AG09309 (cell line): ENCODE measurements at regions not wholly inside any gene's neighbourhood (a gene's known extent, or its start where the extent isn't known, plus 50 kb on each side); places are given as distances from the start of the nearest gene placed in this dataset.

Experiments
- DNase-seq: peaks from one replicate; pipeline ENCODE4 v3.0.0-alpha.2; 2010; ENCODE audit warnings: low read depth
- H3K4me3 ChIP-seq: 2 replicates; pipeline ENCODE4 v1.5.1; 2011; ENCODE audit warnings: mild to moderate bottlenecking, low read depth, low read length, moderate library complexity; ENCODE audit not compliant: control insufficient read depth
- TF ChIP-seq, protein P1 (sequence below): IDR thresholded peaks from 2 replicates; pipeline ENCODE4 v1.5.1; 2011; ENCODE audit warnings: mild to moderate bottlenecking, low read depth, low read length, inconsistent platforms; ENCODE audit not compliant: insufficient read depth, control insufficient read depth; ENCODE audit errors: missing control alignments

DNA sequence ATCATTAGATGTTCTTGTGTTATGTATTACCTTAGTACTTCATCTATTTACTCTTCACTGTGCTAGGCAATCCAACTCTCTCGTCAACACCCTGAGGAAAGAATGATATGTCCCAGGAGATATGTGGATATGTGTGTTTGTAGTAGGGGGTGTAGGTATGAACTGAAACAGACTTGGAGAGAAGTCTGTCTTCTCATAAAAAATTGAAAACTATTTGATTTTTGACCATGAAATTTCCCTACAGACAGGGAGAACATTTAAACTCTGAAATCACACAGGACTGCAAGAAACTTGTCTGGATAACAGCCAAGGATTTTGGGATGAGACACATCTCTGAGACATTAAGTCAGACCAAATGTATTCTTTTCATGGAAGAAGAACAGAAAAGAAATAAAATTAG lies 967.0 kb upstream of the FAT3 start:
- TF ChIP-seq, protein P1, sequence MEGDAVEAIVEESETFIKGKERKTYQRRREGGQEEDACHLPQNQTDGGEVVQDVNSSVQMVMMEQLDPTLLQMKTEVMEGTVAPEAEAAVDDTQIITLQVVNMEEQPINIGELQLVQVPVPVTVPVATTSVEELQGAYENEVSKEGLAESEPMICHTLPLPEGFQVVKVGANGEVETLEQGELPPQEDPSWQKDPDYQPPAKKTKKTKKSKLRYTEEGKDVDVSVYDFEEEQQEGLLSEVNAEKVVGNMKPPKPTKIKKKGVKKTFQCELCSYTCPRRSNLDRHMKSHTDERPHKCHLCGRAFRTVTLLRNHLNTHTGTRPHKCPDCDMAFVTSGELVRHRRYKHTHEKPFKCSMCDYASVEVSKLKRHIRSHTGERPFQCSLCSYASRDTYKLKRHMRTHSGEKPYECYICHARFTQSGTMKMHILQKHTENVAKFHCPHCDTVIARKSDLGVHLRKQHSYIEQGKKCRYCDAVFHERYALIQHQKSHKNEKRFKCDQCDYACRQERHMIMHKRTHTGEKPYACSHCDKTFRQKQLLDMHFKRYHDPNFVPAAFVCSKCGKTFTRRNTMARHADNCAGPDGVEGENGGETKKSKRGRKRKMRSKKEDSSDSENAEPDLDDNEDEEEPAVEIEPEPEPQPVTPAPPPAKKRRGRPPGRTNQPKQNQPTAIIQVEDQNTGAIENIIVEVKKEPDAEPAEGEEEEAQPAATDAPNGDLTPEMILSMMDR, result no peak

DNA sequence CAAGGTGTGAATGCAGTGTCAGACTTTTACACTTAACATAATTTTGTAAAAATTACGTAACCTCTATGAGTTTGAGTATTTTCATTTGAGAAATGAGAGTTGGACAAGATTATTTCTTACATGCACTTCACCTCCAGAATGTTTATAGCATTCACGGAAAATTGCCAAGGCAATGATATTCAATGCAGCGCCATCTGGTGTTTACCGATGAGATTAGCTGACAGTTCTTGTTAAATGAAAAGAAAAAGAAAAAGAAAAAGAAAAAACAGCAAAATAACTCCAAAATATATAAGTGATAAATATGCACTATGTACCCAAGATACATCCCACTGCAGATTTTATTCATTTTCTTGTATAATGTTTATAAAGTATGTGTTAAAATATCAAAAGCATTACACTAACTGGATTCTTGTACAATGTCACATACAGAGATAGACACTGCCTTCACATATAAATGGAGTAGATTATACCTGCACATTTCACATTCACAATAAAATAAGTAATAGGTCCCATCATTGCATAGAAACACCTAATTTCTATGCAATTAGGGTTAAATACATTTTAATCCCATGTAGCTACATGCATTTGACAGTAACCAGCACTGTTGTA lies 976.3 kb upstream of the FAT3 start:
- no peak overlapping the region for H3K4me3 ChIP-seq
- DNase-seq, result no peak
- TF ChIP-seq, protein P1, result peak; percentile 20

More for the DNA sequence above, 967.0 kb upstream of the FAT3 start:
- no peak for DNase-seq
- no peak overlapping the region for H3K4me3 ChIP-seq

DNA sequence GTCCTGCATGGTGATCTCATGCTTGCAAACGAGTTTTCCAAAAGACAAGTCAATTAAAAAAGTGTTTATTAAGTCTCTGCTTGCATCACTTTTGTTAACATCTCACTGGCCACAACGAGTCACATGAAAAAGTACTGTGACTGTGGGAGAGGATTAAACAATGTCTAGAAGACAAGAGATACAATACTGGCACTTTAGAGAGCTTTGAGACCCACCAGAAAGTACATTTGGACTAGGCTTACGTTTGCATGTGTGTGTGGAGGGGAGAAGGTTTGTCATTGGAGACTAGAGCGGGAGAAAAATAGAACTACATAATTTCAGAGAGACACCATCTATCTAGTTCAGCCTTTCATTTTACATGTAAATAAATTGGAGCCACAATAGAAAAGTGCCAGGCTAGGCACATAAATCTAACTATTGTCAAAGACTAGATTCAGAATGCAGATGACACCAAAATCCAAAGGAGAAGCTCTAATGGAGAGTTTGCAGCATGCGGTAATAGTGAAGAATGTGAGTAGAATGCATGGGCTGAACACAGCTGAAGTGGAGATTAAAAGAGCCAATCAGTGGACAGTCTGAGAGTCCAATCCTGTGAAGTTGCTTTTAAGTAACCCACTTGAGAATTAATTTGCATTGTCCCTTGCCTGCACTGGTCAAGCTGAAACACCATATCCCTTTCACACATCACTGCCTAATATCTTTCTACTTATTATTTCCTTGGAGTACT lies 977.4 kb upstream of the FAT3 start:
- no peak for DNase-seq
- H3K4me3 ChIP-seq, result no peak overlapping the region
- TF ChIP-seq, protein P1, result no peak

DNA sequence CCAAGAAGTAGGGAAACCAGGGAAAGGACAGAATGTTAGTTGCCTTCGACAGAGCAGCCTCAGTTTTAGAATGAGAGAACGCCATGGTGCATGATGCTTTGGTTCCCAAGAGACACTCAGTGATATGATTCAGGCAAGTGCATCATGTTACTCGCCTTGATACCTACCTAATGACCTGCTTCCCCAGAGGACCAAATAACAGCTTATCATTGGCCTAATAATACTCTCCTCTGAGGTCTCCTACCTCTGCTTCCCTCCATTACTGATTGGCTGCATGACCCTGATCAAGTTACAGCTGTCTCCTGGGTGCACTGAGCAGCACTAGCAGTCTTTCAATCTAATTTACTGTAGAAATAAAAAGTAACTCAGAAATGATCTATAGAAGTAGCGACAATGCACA lies 979.7 kb upstream of the FAT3 start:
- TF ChIP-seq, protein P1, result no peak
- no peak for DNase-seq
- H3K4me3 ChIP-seq, result no peak overlapping the region

DNA sequence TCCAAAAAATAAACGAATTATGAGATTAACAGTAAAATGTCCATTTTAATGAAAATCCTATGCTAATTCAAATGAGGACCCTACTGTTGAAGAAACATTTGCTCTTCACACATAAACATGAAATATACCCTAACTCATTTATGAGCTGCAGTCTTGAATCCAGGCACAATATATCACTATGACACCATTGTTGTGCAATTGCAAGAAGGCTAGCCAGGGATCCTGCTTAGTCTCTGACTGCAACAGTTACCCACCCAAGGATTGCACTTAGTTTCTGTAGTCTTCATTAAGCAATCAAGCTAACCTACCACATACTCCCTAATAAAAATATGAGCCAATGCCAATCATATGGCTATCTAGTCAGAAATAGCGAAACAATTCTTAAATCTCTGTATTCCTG lies 981.0 kb upstream of the FAT3 start:
- no peak for DNase-seq
- H3K4me3 ChIP-seq, result no peak overlapping the region
- TF ChIP-seq, protein P1, result no peak

DNA sequence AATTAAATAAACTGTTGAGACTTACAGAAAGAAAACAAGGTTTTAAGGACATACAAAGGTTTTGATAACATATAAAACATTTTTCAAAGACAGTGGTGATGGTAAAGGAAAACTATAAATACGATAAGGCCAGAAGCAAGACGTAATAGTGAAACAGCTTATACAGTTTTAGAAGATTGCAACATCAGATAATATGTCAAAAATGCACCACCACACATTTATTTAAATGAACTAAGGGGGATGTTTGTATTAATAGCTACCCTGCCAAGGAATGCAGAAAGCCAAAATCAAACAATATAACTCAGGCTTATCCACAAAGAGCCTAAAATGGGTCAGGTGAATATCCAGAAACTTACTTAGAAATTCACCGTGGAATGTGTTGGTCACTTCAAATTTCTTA lies 981.6 kb upstream of the FAT3 start:
- no peak overlapping the region for H3K4me3 ChIP-seq
- TF ChIP-seq, protein P1, result no peak
- DNase-seq, result no peak
